ENCODE measurements at regions not wholly inside any gene's neighbourhood (a gene's known extent, or its start where the extent isn't known, plus 50 kb on each side); places are given as distances from the start of the nearest gene placed in this dataset.

DNA sequence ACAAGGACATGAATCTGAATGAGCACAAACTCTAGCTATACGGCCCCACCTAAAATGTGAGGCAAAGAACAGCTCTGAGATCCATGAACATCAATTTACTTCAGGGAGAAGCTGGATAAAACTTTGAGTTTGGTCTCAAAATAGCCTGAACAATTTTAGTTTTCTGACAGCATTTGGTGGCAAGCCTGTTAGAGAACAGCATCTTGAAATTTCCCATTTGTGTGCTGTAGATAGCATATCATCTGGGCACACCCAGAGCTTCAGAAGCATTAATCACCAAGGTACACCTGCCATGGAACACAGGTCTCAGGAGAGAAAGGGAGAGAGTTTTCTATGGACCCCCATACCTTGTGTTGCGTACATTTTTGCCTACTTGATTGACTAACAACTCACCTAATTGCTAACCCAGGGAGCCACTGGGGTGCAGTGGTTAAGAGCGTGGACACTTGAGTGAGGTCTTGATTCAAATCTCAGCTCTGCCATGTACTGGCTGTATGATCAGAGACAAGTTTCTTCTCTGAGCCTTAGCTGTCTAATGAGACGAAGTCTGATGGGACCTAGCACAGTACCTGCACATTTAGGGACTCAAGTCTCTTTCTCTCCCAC lies 264.9 kb downstream of the PIK3R1 start:
- CTCF ChIA-PET, result interaction anchor here (0.7 to 1.5 kb wide), 3 partner anchors 13 to 526 kb away, joined by 3 read pairs; no protein-coding TSS in a partner anchor
- no peak overlapping the region for H3K4me3 ChIP-seq (ENCODE audit: low read depth, low read length)

DNA sequence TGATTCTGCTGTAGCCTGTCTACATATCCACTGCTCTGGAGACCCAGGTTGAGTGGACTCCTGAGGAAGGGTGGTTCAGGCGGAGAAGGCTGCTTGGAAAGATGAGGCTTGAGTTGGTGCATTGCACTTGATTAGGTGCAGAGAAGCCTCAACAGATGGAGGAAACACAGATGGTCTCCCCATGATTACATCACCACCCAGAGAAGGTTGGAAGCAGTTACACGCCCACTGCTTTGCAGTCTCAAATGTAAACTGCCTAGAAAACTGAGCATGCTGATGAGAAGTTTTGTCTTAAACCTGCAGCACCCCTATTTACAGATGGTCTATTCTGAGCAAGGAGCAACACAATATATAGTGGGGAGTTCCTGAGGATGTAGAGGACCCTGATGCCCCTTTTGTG lies 266.6 kb downstream of the PIK3R1 start:
- no peak for DNase-seq (ENCODE audit: low read depth)
- Histone ChIP-seq H3K36me3 (ENCODE audit: control insufficient read depth, insufficient read depth, low read length) (no peaks in the 10 kb centered on the region), H3K4me3 (ENCODE audit: low read depth, low read length) (no peak overlapping the region), H3K27me3 (ENCODE audit: control insufficient read depth, insufficient read depth, low read length) (no peaks in the 10 kb centered on the region)
- ChIA-PET POLR2A (no interaction called here), CTCF (no interaction called here)
- TF ChIP-seq, protein P1, sequence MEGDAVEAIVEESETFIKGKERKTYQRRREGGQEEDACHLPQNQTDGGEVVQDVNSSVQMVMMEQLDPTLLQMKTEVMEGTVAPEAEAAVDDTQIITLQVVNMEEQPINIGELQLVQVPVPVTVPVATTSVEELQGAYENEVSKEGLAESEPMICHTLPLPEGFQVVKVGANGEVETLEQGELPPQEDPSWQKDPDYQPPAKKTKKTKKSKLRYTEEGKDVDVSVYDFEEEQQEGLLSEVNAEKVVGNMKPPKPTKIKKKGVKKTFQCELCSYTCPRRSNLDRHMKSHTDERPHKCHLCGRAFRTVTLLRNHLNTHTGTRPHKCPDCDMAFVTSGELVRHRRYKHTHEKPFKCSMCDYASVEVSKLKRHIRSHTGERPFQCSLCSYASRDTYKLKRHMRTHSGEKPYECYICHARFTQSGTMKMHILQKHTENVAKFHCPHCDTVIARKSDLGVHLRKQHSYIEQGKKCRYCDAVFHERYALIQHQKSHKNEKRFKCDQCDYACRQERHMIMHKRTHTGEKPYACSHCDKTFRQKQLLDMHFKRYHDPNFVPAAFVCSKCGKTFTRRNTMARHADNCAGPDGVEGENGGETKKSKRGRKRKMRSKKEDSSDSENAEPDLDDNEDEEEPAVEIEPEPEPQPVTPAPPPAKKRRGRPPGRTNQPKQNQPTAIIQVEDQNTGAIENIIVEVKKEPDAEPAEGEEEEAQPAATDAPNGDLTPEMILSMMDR (IDR thresholded peaks at IDR 0.05; ENCODE audit: insufficient read depth, low read depth, low read length), result no peak

More for the DNA sequence above, 264.9 kb downstream of the PIK3R1 start:
- Histone ChIP-seq H3K27me3 (ENCODE audit: control insufficient read depth, insufficient read depth, low read length) (no peaks in the 10 kb centered on the region), H3K36me3 (ENCODE audit: control insufficient read depth, insufficient read depth, low read length) (no peaks in the 10 kb centered on the region)
- POLR2A ChIA-PET, result no interaction called here
- TF ChIP-seq, protein P1 (IDR thresholded peaks at IDR 0.05; ENCODE audit: insufficient read depth, low read depth, low read length), result no peak
- no peak for DNase-seq (ENCODE audit: low read depth)

DNA sequence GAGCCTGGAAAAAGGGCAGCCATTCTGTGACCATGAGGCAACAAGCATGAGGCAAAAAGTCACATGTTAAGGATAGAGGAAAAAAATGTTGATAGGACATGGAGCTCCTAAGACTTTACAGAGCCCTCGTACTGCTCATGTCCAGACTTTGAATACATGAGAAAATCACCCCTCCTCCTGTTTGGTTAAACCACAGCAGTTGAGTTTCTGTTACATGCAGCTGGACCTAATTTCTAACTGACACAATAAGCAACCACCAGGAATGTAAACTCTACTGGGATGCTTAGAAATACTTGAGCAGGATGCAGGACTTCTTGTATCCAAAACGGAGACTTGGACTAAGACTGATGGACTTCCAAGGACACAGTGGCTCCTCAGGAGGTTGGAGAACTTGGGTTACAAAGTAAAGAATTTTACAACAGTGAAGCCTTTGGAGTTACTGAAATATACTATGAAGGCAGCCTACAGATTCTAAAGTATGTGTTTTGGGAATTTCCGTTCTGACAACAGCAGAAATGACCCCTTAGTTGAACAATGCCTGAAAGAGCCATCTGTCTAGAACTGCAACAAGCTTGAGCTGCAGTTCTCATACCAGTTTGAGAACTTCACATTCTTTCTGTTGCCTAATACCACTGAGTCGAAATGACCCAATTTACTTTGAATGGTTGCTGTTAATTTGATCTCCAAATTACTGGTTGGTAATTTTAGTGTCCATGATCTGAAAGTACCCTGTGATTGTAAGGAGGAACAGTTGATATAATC lies 268.9 kb downstream of the PIK3R1 start:
- no peaks in the 10 kb centered on the region for H3K36me3 ChIP-seq (ENCODE audit: control insufficient read depth, insufficient read depth, low read length)
- no peak overlapping the region for H3K4me3 ChIP-seq (ENCODE audit: low read depth, low read length)
- no peaks in the 10 kb centered on the region for H3K27me3 ChIP-seq (ENCODE audit: control insufficient read depth, insufficient read depth, low read length)
- TF ChIP-seq, protein P1 (IDR thresholded peaks at IDR 0.05; ENCODE audit: insufficient read depth, low read depth, low read length), result no peak
- ChIA-PET POLR2A (interaction anchor here (0.6 kb wide), 1 partner anchor 1179 kb away, joined by 3 read pairs; no protein-coding TSS in a partner anchor), CTCF (interaction anchor here (0.6 to 1.9 kb wide), 6 partner anchors 19 to 863 kb away, joined by 3 to 5 read pairs (median 3); no protein-coding TSS in a partner anchor)
- DNase-seq (ENCODE audit: low read depth), result peak; percentile 84

DNA sequence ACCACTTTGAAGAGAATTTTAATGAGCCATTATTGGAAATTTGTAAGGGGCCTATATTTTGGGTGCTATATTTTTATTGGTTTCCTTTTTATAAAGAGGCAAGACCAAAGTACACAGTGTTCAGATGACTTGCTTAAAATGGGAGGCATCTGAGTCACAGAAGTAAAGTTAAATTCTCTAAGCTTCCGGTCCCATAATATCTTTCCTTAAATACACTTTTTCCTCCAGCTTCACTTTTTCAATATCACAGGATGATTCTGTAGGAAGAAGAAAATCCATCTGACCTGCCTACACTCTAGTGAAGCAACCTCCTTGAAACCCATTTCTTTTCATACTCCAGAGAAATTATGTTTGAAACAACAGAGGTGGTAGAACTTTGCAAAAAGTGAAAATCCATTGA lies 274.0 kb downstream of the PIK3R1 start:
- Histone ChIP-seq H3K4me3 (ENCODE audit: low read depth, low read length) (no peak overlapping the region), H3K27me3 (ENCODE audit: control insufficient read depth, insufficient read depth, low read length) (no peaks in the 10 kb centered on the region), H3K36me3 (ENCODE audit: control insufficient read depth, insufficient read depth, low read length) (no peaks in the 10 kb centered on the region)
- TF ChIP-seq, protein P1 (IDR thresholded peaks at IDR 0.05; ENCODE audit: insufficient read depth, low read depth, low read length), result no peak
- POLR2A ChIA-PET, result no interaction called here
- no peak for DNase-seq (ENCODE audit: low read depth)
- CTCF ChIA-PET, result no interaction called here

DNA sequence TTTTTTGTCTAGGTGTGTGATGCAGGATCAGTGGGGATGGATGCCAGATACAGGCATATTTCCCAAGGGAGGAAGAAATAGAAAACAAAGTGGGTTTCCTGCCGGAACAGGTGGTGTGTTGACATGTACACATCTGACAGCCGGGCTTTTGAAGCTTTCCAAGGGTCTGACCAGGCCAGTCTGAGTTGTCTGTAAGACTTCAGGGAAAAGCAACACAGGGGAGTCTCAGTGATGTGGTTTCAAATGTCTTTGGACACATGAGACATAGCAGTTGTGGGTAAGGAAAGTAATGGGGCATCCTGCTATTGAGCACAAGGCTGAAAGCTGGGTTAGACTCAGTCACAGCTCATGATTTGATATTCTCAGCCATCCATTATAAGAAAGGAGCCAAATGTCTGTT lies 274.9 kb downstream of the PIK3R1 start:
- no peak for DNase-seq (ENCODE audit: low read depth)
- POLR2A ChIA-PET, result no interaction called here
- TF ChIP-seq, protein P1 (IDR thresholded peaks at IDR 0.05; ENCODE audit: insufficient read depth, low read depth, low read length), result no peak

More for the DNA sequence above, 274.9 kb downstream of the PIK3R1 start:
- Histone ChIP-seq H3K4me3 (ENCODE audit: low read depth, low read length) (no peak overlapping the region), H3K27me3 (ENCODE audit: control insufficient read depth, insufficient read depth, low read length) (no peaks in the 10 kb centered on the region), H3K36me3 (ENCODE audit: control insufficient read depth, insufficient read depth, low read length) (no peaks in the 10 kb centered on the region)
- CTCF ChIA-PET, result no interaction called here

Measured in BJ (cell line).